MCF 10A (cell line): ENCODE measurements at regions not wholly inside any gene's neighbourhood (a gene's known extent, or its start where the extent isn't known, plus 50 kb on each side); places are given as distances from the start of the nearest gene placed in this dataset.

ENCODE experiments used
- BruUV-seq: library from RNA; stranded (reverse); fragments of 400-500 nt; replicated peaks from 2 replicates; lab custom pipeline; 2021; lab: Mats Ljungman, UMichigan
- CTCF ChIA-PET: fragments of 300-600 bp; sonication (Branson Sonifier 250); formaldehyde crosslinking; extraction: SDS; loops from one replicate; lab custom pipeline; 2021; ENCODE audit warnings: antibody characterized with exemption, inconsistent platforms; lab: Yijun Ruan, JAX
- POLR2A ChIA-PET: fragments of 300-600, 350-650 bp; sonication (Branson Sonifier 250); formaldehyde crosslinking; extraction: SDS; loops from one replicate; lab custom pipeline; 2020; ENCODE audit warnings: antibody characterized with exemption, inconsistent platforms; lab: Yijun Ruan, JAX
- DNase-seq: peaks from one replicate; pipeline ENCODE4 v3.0.0-alpha.2; 2018; ENCODE audit not compliant: unreplicated experiment
- H3K27ac Mint-ChIP-seq: one replicate; pipeline ENCODE4 v1.8.0; 2022; ENCODE audit warnings: mild to moderate bottlenecking, low read depth, mixed read lengths; ENCODE audit not compliant: unreplicated experiment
- H3K27me3 Mint-ChIP-seq: one replicate; pipeline ENCODE4 v1.8.0; 2022; ENCODE audit warnings: mixed read lengths; ENCODE audit not compliant: insufficient read depth, unreplicated experiment
- H3K36me3 Mint-ChIP-seq: one replicate; pipeline ENCODE4 v1.8.0; 2022; ENCODE audit warnings: mild to moderate bottlenecking, moderate library complexity, mixed read lengths; ENCODE audit not compliant: insufficient read depth, unreplicated experiment
- H3K4me1 Mint-ChIP-seq: one replicate; pipeline ENCODE4 v1.8.0; 2022; ENCODE audit warnings: mixed read lengths; ENCODE audit not compliant: insufficient read depth, unreplicated experiment
- H3K4me3 Mint-ChIP-seq: one replicate; pipeline ENCODE4 v1.8.0; 2022; ENCODE audit warnings: mild to moderate bottlenecking, moderate library complexity, mixed read lengths; ENCODE audit not compliant: unreplicated experiment
- H3K9me3 Mint-ChIP-seq: one replicate; pipeline ENCODE4 v1.8.0; 2022; ENCODE audit warnings: mixed read lengths; ENCODE audit not compliant: unreplicated experiment
- CTCF ChIP-seq: fragments of 200-600 bp; IDR thresholded peaks from one replicate; pipeline ENCODE4 v1.8.0; 2022; ENCODE audit warnings: antibody characterized with exemption, mild to moderate bottlenecking; ENCODE audit not compliant: unreplicated experiment
- intact Hi-C: fragments of 100-400 bp; cut with micrococcal nuclease; formaldehyde crosslinking; loops from 2 replicates; pipeline ENCODE4 v1.14.1; 2022

- DNase-seq, result no peak
- Mint-ChIP-seq H3K4me1 (no peaks in the 10 kb centered on the region), H3K36me3 (peaks cover 5% of the 10 kb centered on the region), H3K9me3 (no peaks in the 10 kb centered on the region), H3K27ac (no peak overlapping the region), H3K4me3 (no peak overlapping the region), H3K27me3 (peaks cover 3% of the 10 kb centered on the region)
- CTCF ChIA-PET, result interaction anchor here (0.9 to 1.6 kb wide), 3 partner anchors 21 to 156 kb away, joined by 3 to 5 read pairs (median 4); partner anchors contain the start of gene TRABD2B
- no TSS peak for BruUV-seq
- POLR2A ChIA-PET, result no interaction called here
- intact Hi-C loops, result no loop called here
- TF ChIP-seq CTCF, result no peak
Observed at GRCh38 chr1:48082271-48082962, 85.2 kb upstream of the TRABD2B start.

- TF ChIP-seq CTCF, result no peak
- H3K36me3 Mint-ChIP-seq, result peaks cover 5% of the 10 kb centered on the region
- H3K27ac Mint-ChIP-seq, result no peak overlapping the region
- BruUV-seq, result no TSS peak
- ChIA-PET CTCF (interaction anchor here (0.6 to 2.1 kb wide), 10 partner anchors 11 to 438 kb away, joined by 3 to 14 read pairs (median 4); partner anchors contain the start of gene TRABD2B), POLR2A (no interaction called here)
- no peaks in the 10 kb centered on the region for H3K27me3 Mint-ChIP-seq
- H3K9me3 Mint-ChIP-seq, result no peaks in the 10 kb centered on the region
- no peaks in the 10 kb centered on the region for H3K4me1 Mint-ChIP-seq
- intact Hi-C loops, result no loop called here
- no peak for DNase-seq
- no peak overlapping the region for H3K4me3 Mint-ChIP-seq
Observed at GRCh38 chr1:48080331-48081255, 83.4 kb upstream of the TRABD2B start.

GRCh38 chr1:48079096-48079495 lies 81.9 kb upstream of the TRABD2B start:
- no peak for TF ChIP-seq CTCF

GRCh38 chr1:48077795-48078222 lies 80.6 kb upstream of the TRABD2B start:
- no peak for DNase-seq
- Mint-ChIP-seq H3K4me3 (no peak overlapping the region), H3K36me3 (no peaks in the 10 kb centered on the region), H3K9me3 (no peaks in the 10 kb centered on the region), H3K27me3 (no peaks in the 10 kb centered on the region), H3K4me1 (no peaks in the 10 kb centered on the region), H3K27ac (no peak overlapping the region)
- BruUV-seq, result no TSS peak
- POLR2A ChIA-PET, result no interaction called here
- no peak for TF ChIP-seq CTCF
- intact Hi-C loops, result no loop called here
- CTCF ChIA-PET, result interaction anchor here (0.5 to 2.4 kb wide), 5 partner anchors 16 to 795 kb away, joined by 3 to 11 read pairs (median 4); no protein-coding TSS in a partner anchor

More at GRCh38 chr1:48079096-48079495, 81.9 kb upstream of the TRABD2B start:
- no peak for DNase-seq
- CTCF ChIA-PET, result interaction anchor here (0.6 kb wide), 1 partner anchor 93 kb away, joined by 3 read pairs; no protein-coding TSS in a partner anchor
- intact Hi-C loops, result no loop called here
- H3K27me3 Mint-ChIP-seq, result no peaks in the 10 kb centered on the region
- H3K4me1 Mint-ChIP-seq, result no peaks in the 10 kb centered on the region
- H3K27ac Mint-ChIP-seq, result no peak overlapping the region
- POLR2A ChIA-PET, result no interaction called here
- no TSS peak for BruUV-seq
- no peaks in the 10 kb centered on the region for H3K9me3 Mint-ChIP-seq
- H3K4me3 Mint-ChIP-seq, result no peak overlapping the region
- peaks cover 5% of the 10 kb centered on the region for H3K36me3 Mint-ChIP-seq
